Neural cell (in vitro differentiated cells): ENCODE measurements at regions not wholly inside any gene's neighbourhood (a gene's known extent, or its start where the extent isn't known, plus 50 kb on each side); places are given as distances from the start of the nearest gene placed in this dataset.

ENCODE experiments used
- CTCF ChIP-seq: fragments of 450-650 bp; IDR thresholded peaks from 2 replicates; pipeline ENCODE4 v1.5.1; 2014; ENCODE audit warnings: antibody characterized with exemption, mild to moderate bottlenecking, moderate library complexity; ENCODE audit not compliant: poor library complexity, severe bottlenecking
- EZH2 ChIP-seq: fragments of 200-600, 300-800 bp; shearing (Covaris generic), sonication (generic); IDR thresholded peaks from 2 replicates; pipeline ENCODE4 v1.6.1; 2014; ENCODE audit warnings: antibody characterized with exemption, low read length, borderline replicate concordance, mild to moderate bottlenecking; ENCODE audit not compliant: insufficient read depth, poor library complexity, severe bottlenecking
- MXI1 ChIP-seq: fragments of 450-650 bp; conservative IDR thresholded peaks from 2 replicates; pipeline ENCODE4 v1.6.1; 2014; ENCODE audit warnings: antibody characterized with exemption, mild to moderate bottlenecking; ENCODE audit not compliant: poor library complexity, severe bottlenecking
- POLR2AphosphoS5 ChIP-seq: IDR thresholded peaks from 2 replicates; pipeline ENCODE4 v1.6.1; 2012
- SMC3 ChIP-seq: fragments of 450-650 bp; conservative IDR thresholded peaks from 2 replicates; pipeline ENCODE4 v1.6.1; 2014; ENCODE audit warnings: antibody characterized with exemption, mild to moderate bottlenecking, moderate library complexity; ENCODE audit not compliant: poor library complexity
- TAF1 ChIP-seq: IDR thresholded peaks from 2 replicates; pipeline ENCODE4 v1.6.1; 2012; ENCODE audit warnings: low read depth

DNA sequence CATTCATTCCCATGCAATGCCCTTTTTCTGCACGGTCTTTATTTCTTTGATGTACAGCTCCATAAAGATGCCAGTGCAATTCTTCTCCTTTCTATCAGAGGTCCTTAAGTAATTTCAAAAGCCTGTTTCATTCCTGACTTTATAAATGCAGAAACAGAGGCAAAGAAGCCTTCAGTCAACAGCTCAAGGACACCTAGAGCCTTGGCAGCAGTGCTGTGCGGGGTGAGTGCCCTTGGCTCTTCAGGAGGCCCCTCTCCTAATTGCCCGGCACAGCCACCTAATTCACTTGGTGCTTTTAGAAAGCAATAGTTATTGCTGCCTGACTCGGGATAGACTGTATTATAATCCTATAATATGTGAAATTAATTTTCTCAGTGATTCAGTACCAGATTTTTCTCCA, 169.6 kb upstream of the KLF6 start:
- no peak for TF ChIP-seq CTCF
- TF ChIP-seq EZH2, result no peak
- no peak for TF ChIP-seq SMC3
- no peak for TF ChIP-seq MXI1
- no peak for TF ChIP-seq POLR2AphosphoS5
- no peak for TF ChIP-seq TAF1
